ENCODE measurements at regions not wholly inside any gene's neighbourhood (a gene's known extent, or its start where the extent isn't known, plus 50 kb on each side); places are given as distances from the start of the nearest gene placed in this dataset.
"Not testable (repeated sequence)": the region's sequence is repeated elsewhere in the genome, so short reads cannot be mapped to it uniquely, and the experiment has no call there.

- not testable (repeated sequence) for DNase-seq
These were observed 61.7 kb downstream of the DMRTA1 start for GRCh38 chr9:22508354-22508753.

DNA sequence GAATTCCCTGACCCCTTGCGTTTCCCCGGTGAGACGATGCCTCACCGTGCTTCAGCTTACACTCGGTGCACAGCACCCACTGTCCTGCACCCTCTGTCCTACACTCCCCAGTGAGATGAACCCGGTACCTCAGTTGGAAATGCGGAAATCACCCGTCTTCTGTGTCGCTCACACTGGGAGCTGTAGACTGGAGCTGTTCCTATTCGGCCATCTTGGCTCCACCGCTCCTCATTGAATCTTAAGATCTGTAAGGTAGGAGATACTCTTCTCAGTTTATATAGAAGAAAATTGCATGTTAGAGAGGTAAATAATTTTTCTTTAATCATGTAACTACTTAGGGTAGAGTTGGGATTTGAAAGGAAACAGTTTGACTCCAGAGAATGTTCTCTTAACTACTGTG lies 62.2 kb downstream of the DMRTA1 start:
- DNase-seq = no peak

DNA sequence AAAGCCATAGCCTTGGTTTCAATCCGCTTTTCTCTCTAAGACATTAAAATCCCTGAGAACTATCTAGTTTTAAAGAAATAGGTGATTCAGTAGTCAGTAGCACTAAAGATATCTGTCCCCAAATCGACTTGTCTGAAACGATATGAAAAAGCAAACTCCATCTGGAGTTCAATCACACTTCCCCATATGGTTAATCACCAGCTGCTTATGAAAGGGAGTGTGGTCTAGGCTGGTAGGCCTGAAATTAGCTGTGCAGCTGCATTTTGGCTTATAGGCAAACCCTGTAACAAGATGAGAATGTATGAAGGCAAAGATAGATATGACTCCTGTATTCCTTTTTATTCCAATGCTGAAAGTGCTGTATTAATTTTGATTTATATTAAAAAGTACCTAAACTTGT lies 65.9 kb downstream of the DMRTA1 start:
- DNase-seq = no peak

DNA sequence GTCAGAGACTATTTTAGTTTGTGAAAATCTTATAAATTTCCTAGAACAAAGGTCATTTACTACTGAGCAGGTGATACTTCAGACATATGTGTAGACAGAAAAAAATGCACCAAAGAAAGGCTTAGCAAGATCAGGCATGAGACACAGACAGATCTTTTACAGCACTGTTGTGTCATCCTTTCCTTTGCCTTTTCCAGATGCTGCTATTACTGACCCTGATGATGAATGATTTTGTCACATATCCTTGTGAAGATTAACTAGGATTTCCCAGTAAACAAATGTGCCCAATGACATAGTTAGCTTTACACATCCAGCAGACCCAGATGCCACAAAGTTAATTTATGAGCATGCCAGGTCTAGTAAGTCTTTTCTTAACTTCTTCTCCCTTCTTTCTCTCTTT lies 68.2 kb downstream of the DMRTA1 start:
- DNase-seq = no peak

- no peak for DNase-seq
These were observed 75.6 kb downstream of the DMRTA1 start for GRCh38 chr9:22522206-22522740.

- no peak for DNase-seq
These were observed 81.9 kb downstream of the DMRTA1 start for GRCh38 chr9:22528485-22528884.

DNA sequence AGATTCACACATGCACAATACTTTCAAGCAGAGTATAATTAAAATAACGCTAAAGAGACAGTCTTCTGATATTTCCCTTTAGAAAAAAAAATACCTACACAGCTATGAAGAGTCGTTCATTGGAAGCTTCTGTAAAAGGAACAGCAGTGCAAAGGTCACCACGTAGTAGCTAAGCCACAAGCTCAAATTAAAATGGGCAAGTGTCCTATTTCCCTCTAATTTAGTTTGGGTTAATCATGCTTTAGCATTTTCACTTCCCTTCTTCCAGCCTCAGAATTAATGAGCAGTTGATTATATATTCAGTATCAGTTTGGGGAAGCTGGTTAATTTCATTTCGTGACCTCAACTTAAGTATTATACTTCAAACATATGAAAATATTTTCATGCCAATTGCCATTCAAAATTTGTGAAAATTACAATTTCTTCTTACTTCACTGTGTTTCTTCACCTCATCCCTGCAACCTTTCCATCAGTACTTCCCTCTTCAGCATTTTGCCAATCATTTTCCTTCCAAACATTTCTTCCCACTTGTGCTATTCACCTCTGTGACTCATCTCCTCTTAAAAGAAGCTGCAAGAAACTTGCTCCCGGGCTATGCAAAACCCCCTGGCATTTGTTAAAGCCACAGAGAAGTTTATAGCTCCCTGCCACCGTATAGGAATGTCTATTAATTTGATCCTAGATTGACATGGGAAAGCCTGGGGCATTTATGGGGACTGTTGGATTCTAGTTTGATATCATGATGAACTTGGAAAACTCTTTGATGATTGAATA lies 83.0 kb downstream of the DMRTA1 start:
- DNase-seq = no peak

DNA sequence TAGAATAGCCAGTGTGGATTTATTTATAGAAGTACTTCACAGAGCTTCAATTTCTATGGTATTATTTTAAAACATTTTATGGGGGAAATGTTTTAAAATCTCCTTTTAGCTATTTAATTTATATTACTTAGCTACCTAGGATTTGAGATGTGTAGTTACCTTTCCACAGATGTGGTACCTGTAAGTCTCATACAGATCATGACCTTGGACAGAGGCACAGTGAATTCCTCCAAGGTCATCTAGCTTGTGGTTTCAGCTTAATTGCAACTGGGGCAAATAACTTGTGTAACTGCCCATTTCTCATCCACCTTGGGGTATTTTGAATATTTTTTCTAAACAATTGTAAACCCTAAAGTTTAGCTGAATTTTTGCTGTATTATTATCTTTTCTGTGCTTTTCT lies 89.2 kb downstream of the DMRTA1 start:
- no peak for DNase-seq

GRCh38 chr9:22537721-22538120 lies 91.1 kb downstream of the DMRTA1 start:
- no peak for DNase-seq

- DNase-seq = no peak
These were observed 102.0 kb downstream of the DMRTA1 start for GRCh38 chr9:22548625-22549024.

- DNase-seq = no peak
These were observed 128.1 kb downstream of the DMRTA1 start for GRCh38 chr9:22574740-22575139.

- DNase-seq = no peak
These were observed 134.2 kb downstream of the DMRTA1 start for GRCh38 chr9:22580788-22581187.

DNA sequence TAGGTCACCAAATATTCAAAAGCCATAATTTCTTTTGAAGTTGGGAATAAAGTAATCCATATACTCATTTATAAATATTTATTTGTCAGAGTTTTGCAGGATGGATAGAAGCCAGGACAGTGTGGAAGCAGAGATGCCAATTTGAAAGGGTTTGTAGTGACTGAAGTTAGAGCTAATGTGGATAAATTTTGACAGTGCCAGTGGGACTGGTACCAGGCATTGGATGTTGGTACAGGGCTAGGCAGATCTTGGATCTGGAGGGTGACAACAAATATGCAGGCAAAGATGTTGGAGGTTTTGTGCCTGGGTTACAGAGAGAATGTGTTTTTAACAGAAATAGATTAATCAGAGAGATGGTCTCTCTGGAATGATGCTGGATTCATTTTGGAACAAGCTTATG lies 135.6 kb downstream of the DMRTA1 start:
- DNase-seq = no peak

GRCh38 chr9:22588918-22589317 lies 142.3 kb downstream of the DMRTA1 start:
- DNase-seq = no peak

- DNase-seq = no peak
These were observed 143.9 kb downstream of the DMRTA1 start for GRCh38 chr9:22590336-22591033.

DNA sequence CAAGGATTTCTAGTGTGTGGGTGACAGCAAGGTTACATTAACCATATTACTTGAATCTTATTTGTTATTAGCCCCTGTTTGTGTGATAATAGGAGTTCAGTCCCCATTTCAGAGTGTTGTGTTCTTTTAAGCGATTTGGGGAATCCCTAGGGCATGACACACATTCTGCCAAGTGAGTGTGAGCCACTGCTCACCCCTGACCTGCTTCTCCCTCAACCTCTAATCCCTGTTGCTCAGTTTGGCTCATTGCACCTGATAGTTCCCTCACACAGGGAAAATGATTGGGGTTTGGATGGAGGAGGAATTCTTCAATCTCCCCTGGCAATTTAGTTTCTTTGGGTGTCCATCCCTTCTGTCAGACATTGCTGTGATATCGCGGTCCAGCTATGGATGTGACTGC lies 149.2 kb downstream of the DMRTA1 start:
- no peak for DNase-seq

DNA sequence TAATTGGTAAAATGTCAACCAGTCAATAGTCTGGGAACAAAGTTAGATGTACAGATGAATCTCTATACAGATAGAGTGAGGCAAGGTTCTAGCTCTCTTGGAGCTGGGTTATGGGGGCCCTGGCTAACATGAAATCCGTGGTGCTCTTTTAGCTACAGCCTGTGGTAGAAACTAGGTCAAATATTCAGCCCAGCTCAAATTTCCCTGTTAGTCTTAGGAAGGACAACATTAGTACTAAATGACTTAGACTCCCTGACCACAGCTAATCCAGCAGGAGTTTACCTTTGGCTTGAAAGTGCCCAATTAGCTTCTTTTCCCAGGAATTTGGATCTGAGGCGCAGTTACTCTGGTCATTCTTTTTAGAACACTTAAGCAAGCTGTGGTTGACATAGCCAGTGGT lies 170.5 kb downstream of the DMRTA1 start:
- DNase-seq = no peak

DNA sequence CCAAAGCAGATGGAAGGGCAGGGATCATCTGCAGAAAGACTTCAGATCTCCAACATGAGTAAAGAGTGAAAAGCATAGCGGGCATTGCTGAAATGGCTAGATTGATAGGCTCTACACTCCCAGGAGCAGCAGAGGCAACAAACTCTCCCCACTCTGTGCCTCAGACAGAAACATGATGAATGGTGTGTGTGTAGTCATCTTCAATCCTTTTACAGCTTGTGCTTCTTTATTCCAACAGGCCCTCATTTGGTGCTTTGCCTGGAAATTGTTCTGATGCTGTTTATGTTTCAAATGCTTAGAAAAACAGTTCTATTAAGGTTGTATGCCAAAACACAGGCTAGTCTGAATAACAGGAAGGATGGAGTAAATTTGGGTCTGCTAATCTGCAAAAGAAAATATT lies 176.2 kb downstream of the DMRTA1 start:
- no peak for DNase-seq

DNA sequence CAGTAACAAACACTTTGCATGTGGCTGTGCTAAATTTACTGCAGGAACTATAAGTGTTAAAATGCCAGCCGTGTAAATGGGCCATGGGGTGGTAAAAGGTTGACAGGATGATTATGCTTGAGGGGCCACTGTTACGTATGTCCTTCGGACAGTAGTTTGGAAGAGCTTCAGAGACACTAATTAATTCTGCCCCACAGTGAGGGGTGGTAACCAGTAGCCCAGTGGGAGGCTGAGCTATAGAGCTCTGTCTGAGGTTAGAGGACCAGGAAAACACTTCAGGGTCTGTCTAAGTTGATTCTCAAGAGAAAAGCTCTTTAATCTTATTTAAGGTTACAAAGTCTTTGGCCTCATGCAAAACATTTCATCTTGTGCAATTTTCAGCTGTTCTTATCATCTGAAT lies 176.6 kb downstream of the DMRTA1 start:
- DNase-seq = no peak

DNA sequence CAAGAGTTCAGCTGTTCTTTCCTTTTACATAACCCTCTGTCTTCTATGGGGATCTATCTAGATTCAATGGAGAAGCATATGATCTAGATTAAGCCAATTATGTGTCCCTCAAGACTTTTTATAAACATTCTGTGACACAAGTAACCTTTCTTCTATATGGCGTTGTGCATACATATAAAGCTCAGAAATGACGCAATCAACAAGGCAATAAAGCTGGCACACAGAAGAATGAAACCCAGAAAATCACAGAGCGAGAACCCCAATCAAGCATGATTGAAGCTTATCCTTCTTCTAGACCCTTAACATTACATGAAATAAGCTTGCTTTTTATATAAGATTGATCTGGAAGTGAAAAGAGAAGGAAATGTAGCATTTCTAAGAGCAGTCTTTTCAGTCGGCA lies 178.9 kb downstream of the DMRTA1 start:
- no peak for DNase-seq

- DNase-seq = no peak
These were observed 196.9 kb downstream of the DMRTA1 start for GRCh38 chr9:22643541-22643940.

DNA sequence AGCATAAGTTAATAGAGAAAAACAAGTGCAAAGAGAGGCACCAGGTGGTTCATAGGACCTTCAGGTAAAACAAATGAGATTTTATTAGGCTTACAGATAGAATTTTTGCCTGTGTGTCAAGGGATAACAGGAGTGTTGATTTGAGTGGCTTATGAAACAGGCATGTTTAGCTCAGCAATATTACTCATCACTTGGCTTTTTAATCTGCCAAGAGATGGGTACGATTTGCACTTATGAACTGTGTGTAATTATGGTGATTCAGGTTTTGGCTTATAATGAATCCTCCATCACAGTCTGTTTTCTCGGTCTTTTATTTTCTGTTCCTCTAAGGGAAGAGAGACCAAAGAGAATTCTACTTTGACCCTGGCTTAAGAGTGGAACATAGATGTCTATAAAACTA lies 199.3 kb downstream of the DMRTA1 start:
- DNase-seq = no peak

DNA sequence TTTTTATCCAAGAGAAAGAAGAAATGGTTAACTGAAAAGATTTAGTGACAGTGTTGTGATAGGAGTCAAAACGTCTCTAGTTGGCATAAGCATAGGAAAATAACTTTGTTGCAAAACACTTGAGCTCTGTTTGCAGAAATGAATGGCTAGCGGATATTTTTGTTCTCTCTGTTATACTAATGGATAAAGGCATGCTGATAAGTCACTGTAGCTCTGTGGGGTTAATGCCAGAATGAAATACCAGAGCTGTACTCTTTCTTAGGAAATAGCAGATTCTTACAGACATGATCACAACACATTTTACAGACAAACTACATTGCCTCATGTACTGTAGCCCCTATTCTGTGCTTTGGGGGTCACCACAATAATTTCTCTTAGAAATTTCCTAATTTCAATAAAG lies 202.8 kb downstream of the DMRTA1 start:
- no peak for DNase-seq

- DNase-seq = no peak
These were observed 203.5 kb downstream of the DMRTA1 start for GRCh38 chr9:22650145-22650544.

DNA sequence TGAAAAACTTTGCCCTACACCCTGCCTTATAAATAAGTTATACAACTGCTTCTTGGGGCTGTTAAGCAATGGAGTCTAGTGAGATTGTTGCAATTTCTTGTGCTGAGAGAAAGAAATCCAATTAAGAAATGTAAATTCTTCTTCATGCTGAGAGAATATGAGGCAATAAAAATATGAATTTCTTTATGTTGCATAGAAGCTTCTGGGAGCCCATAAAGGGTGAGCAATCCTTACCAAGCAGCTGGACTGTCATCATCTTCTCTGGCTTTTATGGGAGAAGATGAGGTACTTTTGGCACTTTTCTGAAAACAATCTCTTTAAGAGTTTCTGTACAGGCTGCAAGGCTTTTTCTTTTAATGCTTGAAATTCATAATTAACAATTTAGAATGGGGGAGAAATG lies 204.3 kb downstream of the DMRTA1 start:
- no peak for DNase-seq
